Activated naive CD8-positive, alpha-beta T cell treated with anti-CD3 and anti-CD28 coated beads for 36 hours (primary cell): ENCODE measurements at regions not wholly inside any gene's neighbourhood (a gene's known extent, or its start where the extent isn't known, plus 50 kb on each side); places are given as distances from the start of the nearest gene placed in this dataset.
"Not testable (repeated sequence)": the region's sequence is repeated elsewhere in the genome, so short reads cannot be mapped to it uniquely, and the experiment has no call there.

Experiments used
- DNase-seq: peaks from one replicate; pipeline ENCODE4 v3.0.0; 2021
- H3K27ac Mint-ChIP-seq: one replicate; pipeline ENCODE4 v1.8.0; 2022; ENCODE audit warnings: mild to moderate bottlenecking, moderate library complexity, mixed read lengths
- H3K27me3 Mint-ChIP-seq: one replicate; pipeline ENCODE4 v1.8.0; 2022; ENCODE audit warnings: mild to moderate bottlenecking, mixed read lengths
- H3K36me3 Mint-ChIP-seq: one replicate; pipeline ENCODE4 v1.8.0; 2021; ENCODE audit warnings: mild to moderate bottlenecking, mixed read lengths
- H3K4me1 Mint-ChIP-seq: one replicate; pipeline ENCODE4 v1.8.0; 2021; ENCODE audit warnings: mixed read lengths
- H3K4me3 Mint-ChIP-seq: one replicate; pipeline ENCODE4 v1.8.0; 2022; ENCODE audit warnings: mild to moderate bottlenecking, moderate library complexity, mixed read lengths
- H3K9me3 Mint-ChIP-seq: one replicate; pipeline ENCODE4 v1.8.0; 2022; ENCODE audit warnings: mixed read lengths

- DNase-seq, H3K4me3 Mint-ChIP-seq, H3K4me1 Mint-ChIP-seq, H3K36me3 Mint-ChIP-seq, H3K27ac Mint-ChIP-seq, H3K9me3 Mint-ChIP-seq, H3K27me3 Mint-ChIP-seq: not testable (repeated sequence)
These were observed 50.3 kb upstream of the GOLGA6L6 start for GRCh38 chr15:20591936-20592335.
